IMR-90 (cell line): ENCODE measurements at regions not wholly inside any gene's neighbourhood (a gene's known extent, or its start where the extent isn't known, plus 50 kb on each side); places are given as distances from the start of the nearest gene placed in this dataset.

ENCODE experiments used
- ATAC-seq: fragments of 200-7000 bp; cut with Tn5 transposase; 2 replicates; pipeline ENCODE4 v1.9.1; 2020; ENCODE audit warnings: low read depth, mild to moderate bottlenecking, moderate library complexity
- BruUV-seq: library from RNA; stranded (reverse); fragments of 400-500 nt; replicated peaks from 2 replicates; lab custom pipeline; 2021; lab: Mats Ljungman, UMichigan
- CTCF ChIA-PET: fragments of 300-600 bp; formaldehyde crosslinking; extraction: SDS; loops from one replicate; lab custom pipeline; 2021; ENCODE audit warnings: antibody characterized with exemption; lab: Yijun Ruan, JAX
- POLR2A ChIA-PET: fragments of 300-600 bp; sonication (Branson Sonifier 250); formaldehyde crosslinking; loops from one replicate; lab custom pipeline; 2022; ENCODE audit warnings: antibody characterized with exemption; ENCODE audit not compliant: unreplicated experiment; lab: Charles Lee
- DNase-seq: peaks from one replicate; pipeline ENCODE4 v3.0.0; 2013
- H2AFZ ChIP-seq: replicated peaks from 2 replicates; pipeline ENCODE3; 2013; ENCODE audit warnings: low read length, mild to moderate bottlenecking; ENCODE audit not compliant: poor library complexity
- H2AK5ac ChIP-seq: 2 replicates; pipeline ENCODE4 v1.6.1; 2013; ENCODE audit warnings: low read depth, low read length, inconsistent platforms
- H2AK9ac ChIP-seq: replicated peaks from 2 replicates; pipeline ENCODE3; 2013; ENCODE audit warnings: mild to moderate bottlenecking, low read depth, low read length, moderate library complexity; ENCODE audit not compliant: poor library complexity
- H2BK120ac ChIP-seq: 2 replicates; pipeline ENCODE4 v1.6.1; 2013; ENCODE audit warnings: low read depth, low read length, inconsistent platforms
- H2BK15ac ChIP-seq: 3 replicates; pipeline ENCODE4 v1.6.1; 2013; ENCODE audit warnings: low read depth, low read length, inconsistent platforms
- H2BK20ac ChIP-seq: 2 replicates; pipeline ENCODE4 v1.6.1; 2013; ENCODE audit warnings: low read depth, mild to moderate bottlenecking, inconsistent platforms, low read length, moderate library complexity
- H2BK5ac ChIP-seq: 2 replicates; pipeline ENCODE4 v1.6.1; 2013; ENCODE audit warnings: mild to moderate bottlenecking, low read depth, low read length, inconsistent platforms; ENCODE audit not compliant: poor library complexity, severe bottlenecking
- H3K14ac ChIP-seq: replicated peaks from 2 replicates; pipeline ENCODE4 v1.6.1; 2013; ENCODE audit warnings: low read depth, low read length, inconsistent platforms
- H3K18ac ChIP-seq: 2 replicates; pipeline ENCODE4 v1.6.1; 2013; ENCODE audit warnings: low read depth, low read length, control low read depth
- H3K23ac ChIP-seq: 2 replicates; pipeline ENCODE4 v1.6.1; 2013; ENCODE audit warnings: low read depth, low read length, inconsistent platforms
- H3K27ac ChIP-seq: 2 replicates; pipeline ENCODE4 v1.5.1; 2013; ENCODE audit warnings: mild to moderate bottlenecking, control low read depth, low read length; ENCODE audit not compliant: insufficient read depth
- H3K27me3 ChIP-seq: 2 replicates; pipeline ENCODE4 v1.6.1; 2013; ENCODE audit warnings: low read length; ENCODE audit not compliant: control insufficient read depth, insufficient read depth
- H3K36me3 ChIP-seq: 2 replicates; pipeline ENCODE4 v1.6.1; 2013; ENCODE audit warnings: low read length, mixed read lengths; ENCODE audit not compliant: control insufficient read depth, insufficient read depth
- H3K4ac ChIP-seq: 2 replicates; pipeline ENCODE4 v1.6.1; 2013; ENCODE audit warnings: low read depth, low read length, inconsistent platforms
- H3K4me1 ChIP-seq: 2 replicates; pipeline ENCODE4 v1.6.1; 2013; ENCODE audit warnings: low read length, mixed read lengths; ENCODE audit not compliant: control insufficient read depth, insufficient read depth
- H3K4me2 ChIP-seq: 2 replicates; pipeline ENCODE4 v1.6.1; 2013; ENCODE audit warnings: low read depth, mild to moderate bottlenecking, control low read depth, low read length, moderate library complexity
- H3K4me3 ChIP-seq: 2 replicates; pipeline ENCODE4 v1.5.1; 2013; ENCODE audit warnings: low read depth, mild to moderate bottlenecking, control low read depth, low read length, moderate library complexity; ENCODE audit not compliant: insufficient read depth
- H3K56ac ChIP-seq: 2 replicates; pipeline ENCODE4 v1.6.1; 2013; ENCODE audit warnings: low read length, inconsistent platforms; ENCODE audit not compliant: insufficient read depth; ENCODE audit errors: extremely low read depth
- H3K79me1 ChIP-seq, 2 experiments: 2 replicates each; pipeline ENCODE4 v1.6.1; 2013; ENCODE audit warnings: low read length in 2 of 2, inconsistent platforms in 1 of 2, low read depth in 1 of 2
- H3K9ac ChIP-seq: 2 replicates; pipeline ENCODE4 v1.6.1; 2013; ENCODE audit warnings: low read depth, low read length, control low read depth
- H3K9me1 ChIP-seq: 2 replicates; pipeline ENCODE4 v1.6.1; 2013; ENCODE audit warnings: low read length, inconsistent platforms; ENCODE audit not compliant: insufficient read depth
- H3K9me3 ChIP-seq: 2 replicates; pipeline ENCODE4 v1.6.1; 2013; ENCODE audit warnings: low read length; ENCODE audit not compliant: control insufficient read depth, insufficient read depth
- H4K20me1 ChIP-seq: 2 replicates; pipeline ENCODE4 v1.6.1; 2013; ENCODE audit warnings: low read length, inconsistent platforms; ENCODE audit not compliant: insufficient read depth
- H4K5ac ChIP-seq: 2 replicates; pipeline ENCODE4 v1.6.1; 2013; ENCODE audit warnings: mild to moderate bottlenecking, low read depth, low read length, control low read depth
- H4K8ac ChIP-seq, 2 experiments: 2 replicates each; pipeline ENCODE4 v1.6.1; 2013; ENCODE audit warnings: low read depth in 2 of 2, low read length in 2 of 2, control low read depth in 1 of 2, inconsistent platforms in 1 of 2
- H4K91ac ChIP-seq: 2 replicates; pipeline ENCODE4 v1.6.1; 2013; ENCODE audit warnings: low read depth, low read length, inconsistent platforms; ENCODE audit not compliant: insufficient read depth
- BHLHE40 ChIP-seq: fragments of 150-350 bp; IDR thresholded peaks from 2 replicates; pipeline ENCODE4 v1.6.1; 2016; ENCODE audit warnings: mild to moderate bottlenecking, low read depth, low read length
- CEBPB ChIP-seq: IDR thresholded peaks from 2 replicates; pipeline ENCODE4 v1.6.1; 2012; ENCODE audit warnings: low read depth, low read length, improper control_type of control experiment
- CHD1 ChIP-seq: IDR thresholded peaks from 2 replicates; pipeline ENCODE4 v1.6.1; 2012; ENCODE audit warnings: low read depth, low read length, improper control_type of control experiment
- CTCF ChIP-seq: conservative IDR thresholded peaks from 2 replicates; pipeline ENCODE4 v1.5.1; 2012; ENCODE audit warnings: mild to moderate bottlenecking, low read depth, low read length, improper control_type of control experiment
- ELK1 ChIP-seq: fragments of 150-350 bp; IDR thresholded peaks from 2 replicates; pipeline ENCODE4 v1.6.1; 2016; ENCODE audit warnings: low read depth, mild to moderate bottlenecking, low read length, moderate library complexity, borderline replicate concordance
- FOS ChIP-seq: fragments of 150-350 bp; IDR thresholded peaks from 2 replicates; pipeline ENCODE4 v1.6.1; 2016; ENCODE audit warnings: low read depth, low read length
- MAFK ChIP-seq: IDR thresholded peaks from 2 replicates; pipeline ENCODE4 v1.6.1; 2012; ENCODE audit warnings: low read depth, low read length, improper control_type of control experiment
- MAZ ChIP-seq: IDR thresholded peaks from 2 replicates; pipeline ENCODE4 v1.6.1; 2012; ENCODE audit warnings: low read depth, mild to moderate bottlenecking, low read length, improper control_type of control experiment, moderate library complexity, borderline replicate concordance
- MXI1 ChIP-seq: IDR thresholded peaks from 2 replicates; pipeline ENCODE4 v1.6.1; 2012; ENCODE audit warnings: low read depth, mild to moderate bottlenecking, low read length, moderate library complexity, borderline replicate concordance
- NFE2L2 ChIP-seq: fragments of 150-350 bp; IDR thresholded peaks from 2 replicates; pipeline ENCODE4 v1.6.1; 2016; ENCODE audit warnings: low read depth, mild to moderate bottlenecking, low read length
- POLR2A ChIP-seq: IDR thresholded peaks from 2 replicates; pipeline ENCODE4 v1.6.1; 2012; ENCODE audit warnings: mild to moderate bottlenecking, low read depth, low read length
- RAD21 ChIP-seq: IDR thresholded peaks from 2 replicates; pipeline ENCODE4 v1.6.1; 2012; ENCODE audit warnings: low read length, improper control_type of control experiment
- RCOR1 ChIP-seq: IDR thresholded peaks from 2 replicates; pipeline ENCODE4 v1.6.1; 2012; ENCODE audit warnings: mild to moderate bottlenecking, low read length, improper control_type of control experiment; ENCODE audit not compliant: insufficient replicate concordance
- RFX5 ChIP-seq: IDR thresholded peaks from 2 replicates; pipeline ENCODE4 v1.8.0; 2012; ENCODE audit warnings: low read depth, mild to moderate bottlenecking, low read length, moderate library complexity
- SMC3 ChIP-seq: fragments of 150-350 bp; IDR thresholded peaks from 2 replicates; pipeline ENCODE4 v1.6.1; 2016; ENCODE audit warnings: low read depth, mild to moderate bottlenecking, antibody characterized with exemption, low read length, moderate library complexity
- USF2 ChIP-seq: fragments of 150-350 bp; IDR thresholded peaks from 2 replicates; pipeline ENCODE4 v1.6.1; 2017; ENCODE audit warnings: mild to moderate bottlenecking, antibody characterized with exemption, low read length, low read depth
- WGBS, 2 experiments: methylation state at CpG; one replicate each; pipeline versions ENCODE4 v1.1.5 to v1.1.7; 2013; ENCODE audit warnings: missing lambda C conversion rate in 2 of 2; ENCODE audit not compliant: insufficient read length in 1 of 2; ENCODE audit errors: extremely low coverage in 2 of 2; 5-methylcytosine and 5-hydroxymethylcytosine counted together
- dilution Hi-C: fragments of 300-500 bp; cut with HindIII; formaldehyde crosslinking; loops from one replicate; pipeline ENCODE4 v1.14.3; 2018; ENCODE audit warnings: low sequenced_read_pairs; ENCODE audit not compliant: unreplicated experiment
- in situ Hi-C: fragments of 300-500 bp; cut with MboI; formaldehyde crosslinking; loops from 3 replicates; pipeline ENCODE4 v1.14.3; 2019; ENCODE audit warnings: low sequenced_read_pairs, inconsistent platforms, mixed read lengths
- intact Hi-C: fragments of 100-400 bp; cut with micrococcal nuclease; formaldehyde crosslinking; loops from 2 replicates; pipeline ENCODE4 v1.10.0; 2022

- in situ Hi-C loops, result no loop called here
- Histone ChIP-seq H3K9me1 (no peaks in the 10 kb centered on the region), H2BK5ac (no peak overlapping the region), H2AK9ac (no peak overlapping the region), H3K4me2 (no peak overlapping the region), H2AFZ (no peak overlapping the region), H3K27me3 (no peaks in the 10 kb centered on the region), H4K5ac (no peak overlapping the region), H4K91ac (no peak overlapping the region), H2BK20ac (no peak overlapping the region), H3K56ac (no peak overlapping the region), H3K9me3 (no peaks in the 10 kb centered on the region), H2AK5ac (no peak overlapping the region), H3K4me1 (no peaks in the 10 kb centered on the region), H2BK15ac (no peak overlapping the region), H3K27ac (no peak overlapping the region), H3K18ac (no peak overlapping the region), H4K8ac (no peak overlapping the region), H3K4ac (no peak overlapping the region), H4K20me1 (no peaks in the 10 kb centered on the region), H3K23ac (no peak overlapping the region), H2BK120ac (no peak overlapping the region), H3K4me3 (no peak overlapping the region), H3K9ac (no peak overlapping the region), H3K14ac (no peak overlapping the region), H3K79me1 (no peaks in the 10 kb centered on the region), H3K36me3 (no peaks in the 10 kb centered on the region)
- ATAC-seq (no peak), DNase-seq (no peak)
- no TSS peak for BruUV-seq
- TF ChIP-seq BHLHE40 (no peak), MAFK (no peak), CHD1 (no peak), RFX5 (no peak), RAD21 (no peak), MAZ (no peak), ELK1 (no peak), USF2 (no peak), CEBPB (no peak), CTCF (no peak), NFE2L2 (no peak), RCOR1 (no peak), POLR2A (no peak), MXI1 (no peak), FOS (no peak), SMC3 (no peak)
- dilution Hi-C loops, result no loop called here
- no CpG with 5 or more reads among the region's 1 CpG for WGBS, 2 experiments
- intact Hi-C loops, result no loop called here
- ChIA-PET CTCF (no interaction called here), POLR2A (no interaction called here)
Measured at GRCh38 chr14:84535976-84536375, 994.0 kb upstream of the FLRT2 start.
